IMR-90 (cell line): ENCODE measurements at regions not wholly inside any gene's neighbourhood (a gene's known extent, or its start where the extent isn't known, plus 50 kb on each side); places are given as distances from the start of the nearest gene placed in this dataset.

Experiments used
- ATAC-seq: fragments of 200-7000 bp; cut with Tn5 transposase; 2 replicates; pipeline ENCODE4 v1.9.1; 2020; ENCODE audit warnings: low read depth, mild to moderate bottlenecking, moderate library complexity
- BruUV-seq: library from RNA; stranded (reverse); fragments of 400-500 nt; replicated peaks from 2 replicates; lab custom pipeline; 2021; lab: Mats Ljungman, UMichigan
- CTCF ChIA-PET: fragments of 300-600 bp; formaldehyde crosslinking; extraction: SDS; loops from one replicate; lab custom pipeline; 2021; ENCODE audit warnings: antibody characterized with exemption; lab: Yijun Ruan, JAX
- POLR2A ChIA-PET: fragments of 300-600 bp; sonication (Branson Sonifier 250); formaldehyde crosslinking; loops from one replicate; lab custom pipeline; 2022; ENCODE audit warnings: antibody characterized with exemption; ENCODE audit not compliant: unreplicated experiment; lab: Charles Lee
- DNase-seq: peaks from one replicate; pipeline ENCODE4 v3.0.0; 2013
- H2AFZ ChIP-seq: replicated peaks from 2 replicates; pipeline ENCODE3; 2013; ENCODE audit warnings: low read length, mild to moderate bottlenecking; ENCODE audit not compliant: poor library complexity
- H2AK5ac ChIP-seq: 2 replicates; pipeline ENCODE4 v1.6.1; 2013; ENCODE audit warnings: low read depth, low read length, inconsistent platforms
- H2AK9ac ChIP-seq: replicated peaks from 2 replicates; pipeline ENCODE3; 2013; ENCODE audit warnings: mild to moderate bottlenecking, low read depth, low read length, moderate library complexity; ENCODE audit not compliant: poor library complexity
- H2BK120ac ChIP-seq: 2 replicates; pipeline ENCODE4 v1.6.1; 2013; ENCODE audit warnings: low read depth, low read length, inconsistent platforms
- H2BK15ac ChIP-seq: 3 replicates; pipeline ENCODE4 v1.6.1; 2013; ENCODE audit warnings: low read depth, low read length, inconsistent platforms
- H2BK20ac ChIP-seq: 2 replicates; pipeline ENCODE4 v1.6.1; 2013; ENCODE audit warnings: low read depth, mild to moderate bottlenecking, inconsistent platforms, low read length, moderate library complexity
- H2BK5ac ChIP-seq: 2 replicates; pipeline ENCODE4 v1.6.1; 2013; ENCODE audit warnings: mild to moderate bottlenecking, low read depth, low read length, inconsistent platforms; ENCODE audit not compliant: poor library complexity, severe bottlenecking
- H3K14ac ChIP-seq: replicated peaks from 2 replicates; pipeline ENCODE4 v1.6.1; 2013; ENCODE audit warnings: low read depth, low read length, inconsistent platforms
- H3K18ac ChIP-seq: 2 replicates; pipeline ENCODE4 v1.6.1; 2013; ENCODE audit warnings: low read depth, low read length, control low read depth
- H3K23ac ChIP-seq: 2 replicates; pipeline ENCODE4 v1.6.1; 2013; ENCODE audit warnings: low read depth, low read length, inconsistent platforms
- H3K27ac ChIP-seq: 2 replicates; pipeline ENCODE4 v1.5.1; 2013; ENCODE audit warnings: mild to moderate bottlenecking, control low read depth, low read length; ENCODE audit not compliant: insufficient read depth
- H3K27me3 ChIP-seq: 2 replicates; pipeline ENCODE4 v1.6.1; 2013; ENCODE audit warnings: low read length; ENCODE audit not compliant: control insufficient read depth, insufficient read depth
- H3K36me3 ChIP-seq: 2 replicates; pipeline ENCODE4 v1.6.1; 2013; ENCODE audit warnings: low read length, mixed read lengths; ENCODE audit not compliant: control insufficient read depth, insufficient read depth
- H3K4ac ChIP-seq: 2 replicates; pipeline ENCODE4 v1.6.1; 2013; ENCODE audit warnings: low read depth, low read length, inconsistent platforms
- H3K4me1 ChIP-seq: 2 replicates; pipeline ENCODE4 v1.6.1; 2013; ENCODE audit warnings: low read length, mixed read lengths; ENCODE audit not compliant: control insufficient read depth, insufficient read depth
- H3K4me2 ChIP-seq: 2 replicates; pipeline ENCODE4 v1.6.1; 2013; ENCODE audit warnings: low read depth, mild to moderate bottlenecking, control low read depth, low read length, moderate library complexity
- H3K4me3 ChIP-seq: 2 replicates; pipeline ENCODE4 v1.5.1; 2013; ENCODE audit warnings: low read depth, mild to moderate bottlenecking, control low read depth, low read length, moderate library complexity; ENCODE audit not compliant: insufficient read depth
- H3K56ac ChIP-seq: 2 replicates; pipeline ENCODE4 v1.6.1; 2013; ENCODE audit warnings: low read length, inconsistent platforms; ENCODE audit not compliant: insufficient read depth; ENCODE audit errors: extremely low read depth
- H3K79me1 ChIP-seq, 2 experiments: 2 replicates each; pipeline ENCODE4 v1.6.1; 2013; ENCODE audit warnings: low read length in 2 of 2, inconsistent platforms in 1 of 2, low read depth in 1 of 2
- H3K9ac ChIP-seq: 2 replicates; pipeline ENCODE4 v1.6.1; 2013; ENCODE audit warnings: low read depth, low read length, control low read depth
- H3K9me1 ChIP-seq: 2 replicates; pipeline ENCODE4 v1.6.1; 2013; ENCODE audit warnings: low read length, inconsistent platforms; ENCODE audit not compliant: insufficient read depth
- H3K9me3 ChIP-seq: 2 replicates; pipeline ENCODE4 v1.6.1; 2013; ENCODE audit warnings: low read length; ENCODE audit not compliant: control insufficient read depth, insufficient read depth
- H4K20me1 ChIP-seq: 2 replicates; pipeline ENCODE4 v1.6.1; 2013; ENCODE audit warnings: low read length, inconsistent platforms; ENCODE audit not compliant: insufficient read depth
- H4K5ac ChIP-seq: 2 replicates; pipeline ENCODE4 v1.6.1; 2013; ENCODE audit warnings: mild to moderate bottlenecking, low read depth, low read length, control low read depth
- H4K8ac ChIP-seq, 2 experiments: 2 replicates each; pipeline ENCODE4 v1.6.1; 2013; ENCODE audit warnings: low read depth in 2 of 2, low read length in 2 of 2, control low read depth in 1 of 2, inconsistent platforms in 1 of 2
- H4K91ac ChIP-seq: 2 replicates; pipeline ENCODE4 v1.6.1; 2013; ENCODE audit warnings: low read depth, low read length, inconsistent platforms; ENCODE audit not compliant: insufficient read depth
- FOS ChIP-seq: fragments of 150-350 bp; IDR thresholded peaks from 2 replicates; pipeline ENCODE4 v1.6.1; 2016; ENCODE audit warnings: low read depth, low read length
- RAD21 ChIP-seq: IDR thresholded peaks from 2 replicates; pipeline ENCODE4 v1.6.1; 2012; ENCODE audit warnings: low read length, improper control_type of control experiment
- RFX5 ChIP-seq: IDR thresholded peaks from 2 replicates; pipeline ENCODE4 v1.8.0; 2012; ENCODE audit warnings: low read depth, mild to moderate bottlenecking, low read length, moderate library complexity
- WGBS, 2 experiments: methylation state at CpG; one replicate each; pipeline versions ENCODE4 v1.1.5 to v1.1.7; 2013; ENCODE audit warnings: missing lambda C conversion rate in 2 of 2; ENCODE audit not compliant: insufficient read length in 1 of 2; ENCODE audit errors: extremely low coverage in 2 of 2; 5-methylcytosine and 5-hydroxymethylcytosine counted together
- dilution Hi-C: fragments of 300-500 bp; cut with HindIII; formaldehyde crosslinking; loops from one replicate; pipeline ENCODE4 v1.14.3; 2018; ENCODE audit warnings: low sequenced_read_pairs; ENCODE audit not compliant: unreplicated experiment
- in situ Hi-C: fragments of 300-500 bp; cut with MboI; formaldehyde crosslinking; loops from 3 replicates; pipeline ENCODE4 v1.14.3; 2019; ENCODE audit warnings: low sequenced_read_pairs, inconsistent platforms, mixed read lengths
- intact Hi-C: fragments of 100-400 bp; cut with micrococcal nuclease; formaldehyde crosslinking; loops from 2 replicates; pipeline ENCODE4 v1.10.0; 2022
- TF ChIP-seq, protein P1 (sequence below): fragments of 150-350 bp; IDR thresholded peaks from 2 replicates; pipeline ENCODE4 v1.6.1; 2016; ENCODE audit warnings: low read depth, mild to moderate bottlenecking, low read length, moderate library complexity, borderline replicate concordance
- TF ChIP-seq, protein P2 (sequence below): fragments of 150-350 bp; IDR thresholded peaks from 2 replicates; pipeline ENCODE4 v1.6.1; 2017; ENCODE audit warnings: mild to moderate bottlenecking, antibody characterized with exemption, low read length, low read depth

DNA sequence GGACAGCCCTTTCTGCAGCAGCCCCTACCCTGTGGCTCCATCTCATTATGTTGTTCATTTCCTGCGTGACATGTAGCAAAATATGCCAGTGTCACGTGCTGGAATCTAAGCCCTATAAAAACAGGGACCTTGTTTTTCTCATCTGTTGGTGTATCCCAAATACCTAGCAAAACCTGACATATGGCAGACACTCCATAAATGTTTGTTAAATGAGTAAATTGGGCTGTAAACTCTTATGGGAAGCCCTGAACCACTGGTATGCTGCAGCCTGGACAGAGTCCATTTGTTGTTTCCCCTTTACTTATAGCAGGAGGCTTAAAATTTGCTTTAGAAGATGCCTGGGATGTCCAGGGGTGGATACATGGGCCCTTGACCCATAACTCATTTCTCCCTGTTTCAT, 363.8 kb downstream of the NPHP4 start:
- intact Hi-C loops = no loop called here
- Histone ChIP-seq H2AK5ac (no peak overlapping the region), H4K20me1 (no peaks in the 10 kb centered on the region), H3K4me2 (no peak overlapping the region), H4K8ac (no peak overlapping the region), H3K23ac (no peak overlapping the region), H3K9ac (no peak overlapping the region), H3K4me3 (no peak overlapping the region), H3K56ac (no peak overlapping the region), H3K9me1 (no peaks in the 10 kb centered on the region), H3K9me3 (peaks cover 21% of the 10 kb centered on the region), H2BK20ac (no peak overlapping the region), H3K18ac (no peak overlapping the region), H3K14ac (no peak overlapping the region), H2BK120ac (no peak overlapping the region), H3K27me3 (no peaks in the 10 kb centered on the region), H3K36me3 (no peaks in the 10 kb centered on the region), H3K4ac (no peak overlapping the region), H3K79me1 (no peaks in the 10 kb centered on the region), H3K4me1 (no peaks in the 10 kb centered on the region), H3K27ac (no peak overlapping the region), H2AK9ac (no peak overlapping the region), H2BK5ac (no peak overlapping the region), H4K5ac (no peak overlapping the region), H2BK15ac (no peak overlapping the region), H4K91ac (no peak overlapping the region), H2AFZ (no peak overlapping the region)
- dilution Hi-C loops = no loop called here
- ATAC-seq (no peak), DNase-seq (no peak)
- CTCF ChIA-PET = no interaction called here
- in situ Hi-C loops = no loop called here
- no CpG with 5 or more reads among the region's 2 CpGs for WGBS, 2 experiments
- no TSS peak for BruUV-seq
- TF ChIP-seq RFX5 (no peak), FOS (no peak), RAD21 (no peak)
- TF ChIP-seq, protein P1, sequence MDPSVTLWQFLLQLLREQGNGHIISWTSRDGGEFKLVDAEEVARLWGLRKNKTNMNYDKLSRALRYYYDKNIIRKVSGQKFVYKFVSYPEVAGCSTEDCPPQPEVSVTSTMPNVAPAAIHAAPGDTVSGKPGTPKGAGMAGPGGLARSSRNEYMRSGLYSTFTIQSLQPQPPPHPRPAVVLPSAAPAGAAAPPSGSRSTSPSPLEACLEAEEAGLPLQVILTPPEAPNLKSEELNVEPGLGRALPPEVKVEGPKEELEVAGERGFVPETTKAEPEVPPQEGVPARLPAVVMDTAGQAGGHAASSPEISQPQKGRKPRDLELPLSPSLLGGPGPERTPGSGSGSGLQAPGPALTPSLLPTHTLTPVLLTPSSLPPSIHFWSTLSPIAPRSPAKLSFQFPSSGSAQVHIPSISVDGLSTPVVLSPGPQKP = no peak
- TF ChIP-seq, protein P2, sequence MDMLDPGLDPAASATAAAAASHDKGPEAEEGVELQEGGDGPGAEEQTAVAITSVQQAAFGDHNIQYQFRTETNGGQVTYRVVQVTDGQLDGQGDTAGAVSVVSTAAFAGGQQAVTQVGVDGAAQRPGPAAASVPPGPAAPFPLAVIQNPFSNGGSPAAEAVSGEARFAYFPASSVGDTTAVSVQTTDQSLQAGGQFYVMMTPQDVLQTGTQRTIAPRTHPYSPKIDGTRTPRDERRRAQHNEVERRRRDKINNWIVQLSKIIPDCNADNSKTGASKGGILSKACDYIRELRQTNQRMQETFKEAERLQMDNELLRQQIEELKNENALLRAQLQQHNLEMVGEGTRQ = no peak
- POLR2A ChIA-PET = no interaction called here
